Keratinocyte (primary cell): ENCODE measurements at regions not wholly inside any gene's neighbourhood (a gene's known extent, or its start where the extent isn't known, plus 50 kb on each side); places are given as distances from the start of the nearest gene placed in this dataset.

Experiments used
- DNase-seq: peaks from one replicate; pipeline ENCODE4 v3.0.0-alpha.2; 2011; ENCODE audit warnings: low read depth, missing footprints, low spot score
- FAIRE-seq: peaks from 2 replicates; lab custom pipeline; 2011; peaks lifted over from hg19 to GRCh38; lab: Jason Lieb, UNC
- H2AFZ ChIP-seq: 2 replicates; pipeline ENCODE4 v1.6.0; 2012; ENCODE audit warnings: low read length, control low read depth, inconsistent platforms; ENCODE audit not compliant: control insufficient read depth
- H3K27ac ChIP-seq: 2 replicates; pipeline ENCODE4 v1.5.1; 2011; ENCODE audit warnings: low read length; ENCODE audit not compliant: control insufficient read depth, insufficient read depth
- H3K27me3 ChIP-seq: 3 replicates; pipeline ENCODE4 v1.6.0; 2011; ENCODE audit warnings: low read length; ENCODE audit not compliant: control insufficient read depth, insufficient read depth; ENCODE audit errors: extremely low read depth
- H3K36me3 ChIP-seq, 2 experiments: 2 replicates in 1 of 2; 3 replicates in 1 of 2; pipeline ENCODE4 v1.5.1; 2011; ENCODE audit warnings: low read length in 2 of 2, mild to moderate bottlenecking in 1 of 2; ENCODE audit not compliant: control insufficient read depth in 2 of 2, insufficient read depth in 2 of 2; ENCODE audit errors: extremely low read depth in 1 of 2
- H3K4me1 ChIP-seq: 3 replicates; pipeline ENCODE4 v1.5.1; 2011; ENCODE audit warnings: low read length; ENCODE audit not compliant: control insufficient read depth, insufficient read depth; ENCODE audit errors: extremely low read depth
- H3K4me2 ChIP-seq: 3 replicates; pipeline ENCODE4 v1.6.0; 2011; ENCODE audit warnings: low read depth, low read length; ENCODE audit not compliant: control insufficient read depth, insufficient read depth; ENCODE audit errors: extremely low read depth
- H3K4me3 ChIP-seq, 3 experiments: fragments of 200-600 bp in 1 of 3; sonication (generic) in 1 of 3; 2 replicates in 2 of 3; 3 replicates in 1 of 3; pipeline ENCODE4 v1.5.1; 2011 to 2016; ENCODE audit warnings: low read length in 3 of 3, mild to moderate bottlenecking in 3 of 3, control low read depth in 2 of 3, inconsistent platforms in 1 of 3, low read depth in 1 of 3, mixed read lengths in 1 of 3, mixed run types in 1 of 3, moderate library complexity in 1 of 3; ENCODE audit not compliant: control insufficient read depth in 2 of 3, insufficient read depth in 2 of 3; ENCODE audit errors: extremely low read depth in 1 of 3
- H3K79me2 ChIP-seq: 2 replicates; pipeline ENCODE4 v1.6.0; 2012; ENCODE audit warnings: low read length; ENCODE audit not compliant: control insufficient read depth, insufficient read depth
- H3K9ac ChIP-seq: 3 replicates; pipeline ENCODE4 v1.6.0; 2011; ENCODE audit warnings: low read length; ENCODE audit not compliant: control insufficient read depth, insufficient read depth; ENCODE audit errors: extremely low read depth
- H3K9me1 ChIP-seq: 3 replicates; pipeline ENCODE4 v1.6.0; 2011; ENCODE audit warnings: low read length; ENCODE audit not compliant: control insufficient read depth, insufficient read depth; ENCODE audit errors: extremely low read depth
- H3K9me3 ChIP-seq: 2 replicates; pipeline ENCODE4 v1.5.1; 2012; ENCODE audit warnings: low read depth, low read length; ENCODE audit not compliant: control insufficient read depth
- H4K20me1 ChIP-seq: 3 replicates; pipeline ENCODE4 v1.6.0; 2011; ENCODE audit warnings: low read length; ENCODE audit not compliant: control insufficient read depth, insufficient read depth; ENCODE audit errors: extremely low read depth
- EZH2 ChIP-seq: IDR thresholded peaks from one replicate; pipeline ENCODE4 v1.6.1; 2012; ENCODE audit warnings: inconsistent platforms, mild to moderate bottlenecking, low read length, moderate library complexity
- dilution Hi-C: fragments of 300-500 bp; cut with MboI; formaldehyde crosslinking; loops from one replicate; pipeline ENCODE4 v1.7.0; 2020; ENCODE audit warnings: low sequenced_read_pairs; ENCODE audit not compliant: extremely low pct_ligation_motif_present
- TF ChIP-seq, protein P1 (sequence below), 3 experiments: IDR thresholded peaks in 1 of 3; conservative IDR thresholded peaks in 1 of 3; optimal IDR thresholded peaks in 1 of 3; 2 replicates in 2 of 3; 3 replicates in 1 of 3; pipeline versions ENCODE3 to v1.5.1; 2011; ENCODE audit warnings: low read length in 3 of 3, mild to moderate bottlenecking in 3 of 3, moderate library complexity in 2 of 3, control low read depth in 1 of 3, inconsistent platforms in 1 of 3; ENCODE audit not compliant: insufficient read depth in 2 of 3; ENCODE audit errors: extremely low read depth in 1 of 3

DNA sequence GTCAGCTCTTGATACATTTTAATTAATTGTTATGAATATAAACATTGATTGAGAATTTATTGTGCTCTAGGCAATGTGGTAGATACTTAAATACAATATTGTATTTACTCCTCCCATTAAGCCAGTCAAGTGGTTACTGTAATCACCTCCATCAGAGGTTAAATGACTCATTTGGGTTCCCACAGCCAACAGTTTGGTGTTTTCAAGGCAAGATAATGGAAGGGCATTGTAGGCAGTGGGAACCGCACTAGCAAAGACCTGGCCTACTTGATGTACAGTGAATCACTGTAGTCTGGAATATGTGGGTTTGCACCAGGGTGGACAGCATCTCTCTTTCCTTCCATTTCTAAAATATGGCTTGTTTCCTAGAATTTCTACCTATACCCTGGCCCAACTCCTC, 127.4 kb downstream of the EDEM1 start:
- Histone ChIP-seq H3K4me2 (no peak overlapping the region), H3K4me1 (no peaks in the 10 kb centered on the region), H2AFZ (no peak overlapping the region), H3K27me3 (no peaks in the 10 kb centered on the region), H3K79me2 (no peaks in the 10 kb centered on the region), H3K4me3 (no peak overlapping the region), H3K9me3 (no peaks in the 10 kb centered on the region), H3K9me1 (no peaks in the 10 kb centered on the region), H3K36me3 (no peaks in the 10 kb centered on the region), H4K20me1 (no peaks in the 10 kb centered on the region), H3K27ac (no peak overlapping the region), H3K9ac (no peak overlapping the region)
- TF ChIP-seq EZH2 = no peak
- TF ChIP-seq, protein P1, sequence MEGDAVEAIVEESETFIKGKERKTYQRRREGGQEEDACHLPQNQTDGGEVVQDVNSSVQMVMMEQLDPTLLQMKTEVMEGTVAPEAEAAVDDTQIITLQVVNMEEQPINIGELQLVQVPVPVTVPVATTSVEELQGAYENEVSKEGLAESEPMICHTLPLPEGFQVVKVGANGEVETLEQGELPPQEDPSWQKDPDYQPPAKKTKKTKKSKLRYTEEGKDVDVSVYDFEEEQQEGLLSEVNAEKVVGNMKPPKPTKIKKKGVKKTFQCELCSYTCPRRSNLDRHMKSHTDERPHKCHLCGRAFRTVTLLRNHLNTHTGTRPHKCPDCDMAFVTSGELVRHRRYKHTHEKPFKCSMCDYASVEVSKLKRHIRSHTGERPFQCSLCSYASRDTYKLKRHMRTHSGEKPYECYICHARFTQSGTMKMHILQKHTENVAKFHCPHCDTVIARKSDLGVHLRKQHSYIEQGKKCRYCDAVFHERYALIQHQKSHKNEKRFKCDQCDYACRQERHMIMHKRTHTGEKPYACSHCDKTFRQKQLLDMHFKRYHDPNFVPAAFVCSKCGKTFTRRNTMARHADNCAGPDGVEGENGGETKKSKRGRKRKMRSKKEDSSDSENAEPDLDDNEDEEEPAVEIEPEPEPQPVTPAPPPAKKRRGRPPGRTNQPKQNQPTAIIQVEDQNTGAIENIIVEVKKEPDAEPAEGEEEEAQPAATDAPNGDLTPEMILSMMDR (optimal IDR thresholded peaks at IDR 0.05 in 1 of 3, IDR thresholded peaks at IDR 0.05 in 1 of 3, conservative IDR thresholded peaks at IDR 0.05 in 1 of 3; ENCODE audit: extremely low read depth in 1 of 3, insufficient read depth in 2 of 3, low read length in 3 of 3) = no peak
- DNase-seq (no peak), FAIRE-seq (no peak)
- dilution Hi-C loops = no loop called here

DNA sequence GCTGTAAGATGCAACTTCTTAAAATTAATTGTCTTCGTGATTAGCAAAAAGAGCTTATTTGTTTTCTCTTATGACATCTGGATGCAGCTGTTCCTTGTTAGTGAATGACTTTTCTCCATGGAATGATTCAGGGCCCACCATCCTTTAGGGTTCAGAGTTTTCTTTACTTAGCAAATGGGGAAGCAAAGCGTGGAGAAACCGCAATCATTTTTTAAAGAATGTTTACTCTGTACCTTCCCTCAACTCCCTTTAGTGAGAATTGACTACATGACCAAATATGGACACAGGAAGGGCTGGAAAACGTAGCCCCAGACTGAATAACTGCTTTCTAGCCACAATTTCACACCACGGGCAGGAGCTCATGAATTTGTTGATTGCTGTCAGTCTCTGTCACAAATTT, 130.1 kb downstream of the EDEM1 start:
- TF ChIP-seq, protein P1 (optimal IDR thresholded peaks at IDR 0.05 in 1 of 3, IDR thresholded peaks at IDR 0.05 in 1 of 3, conservative IDR thresholded peaks at IDR 0.05 in 1 of 3; ENCODE audit: extremely low read depth in 1 of 3, insufficient read depth in 2 of 3, low read length in 3 of 3) = no peak
- no peak for TF ChIP-seq EZH2
- Histone ChIP-seq H3K9me1 (no peaks in the 10 kb centered on the region), H3K9me3 (no peaks in the 10 kb centered on the region), H3K4me3 (no peak overlapping the region), H3K27me3 (no peaks in the 10 kb centered on the region), H3K4me1 (no peaks in the 10 kb centered on the region), H3K4me2 (no peak overlapping the region), H2AFZ (no peak overlapping the region), H4K20me1 (no peaks in the 10 kb centered on the region), H3K79me2 (no peaks in the 10 kb centered on the region), H3K36me3 (no peaks in the 10 kb centered on the region), H3K27ac (no peak overlapping the region), H3K9ac (no peak overlapping the region)
- no peak for DNase-seq
- no peak for FAIRE-seq
- dilution Hi-C loops = no loop called here
